WERI-Rb-1 (cell line): ENCODE measurements at regions not wholly inside any gene's neighbourhood (a gene's known extent, or its start where the extent isn't known, plus 50 kb on each side); places are given as distances from the start of the nearest gene placed in this dataset.

ENCODE experiments used
- DNase-seq: peaks from one replicate; pipeline ENCODE4 v3.0.0-alpha.2; 2020
- H3K27ac ChIP-seq: fragments of 250-450 bp; sonication (Bioruptor Pico); 2 replicates; pipeline ENCODE4 v1.5.1; 2020; ENCODE audit warnings: mild to moderate bottlenecking, moderate library complexity
- H3K27me3 ChIP-seq: fragments of 250-450 bp; sonication (Bioruptor Pico); 2 replicates; pipeline ENCODE4 v1.5.1; 2021; ENCODE audit warnings: mild to moderate bottlenecking, low read depth, moderate library complexity; ENCODE audit not compliant: insufficient read depth, severe bottlenecking
- H3K36me3 ChIP-seq: fragments of 250-450 bp; sonication (Bioruptor Pico); 2 replicates; pipeline ENCODE4 v1.5.1; 2020; ENCODE audit warnings: mild to moderate bottlenecking, moderate library complexity
- H3K4me3 ChIP-seq: 2 replicates; pipeline ENCODE4 v1.5.1; 2011; ENCODE audit warnings: low read depth, mild to moderate bottlenecking, control low read depth, low read length
- H3K9me3 ChIP-seq: fragments of 250-450 bp; sonication (Bioruptor Pico); 2 replicates; pipeline ENCODE4 v1.5.1; 2021; ENCODE audit warnings: mild to moderate bottlenecking, moderate library complexity; ENCODE audit not compliant: severe bottlenecking
- CTCF ChIP-seq: IDR thresholded peaks from 2 replicates; pipeline ENCODE4 v1.5.1; 2011; ENCODE audit warnings: low read depth, mild to moderate bottlenecking, control low read depth, inconsistent platforms, low read length

DNA sequence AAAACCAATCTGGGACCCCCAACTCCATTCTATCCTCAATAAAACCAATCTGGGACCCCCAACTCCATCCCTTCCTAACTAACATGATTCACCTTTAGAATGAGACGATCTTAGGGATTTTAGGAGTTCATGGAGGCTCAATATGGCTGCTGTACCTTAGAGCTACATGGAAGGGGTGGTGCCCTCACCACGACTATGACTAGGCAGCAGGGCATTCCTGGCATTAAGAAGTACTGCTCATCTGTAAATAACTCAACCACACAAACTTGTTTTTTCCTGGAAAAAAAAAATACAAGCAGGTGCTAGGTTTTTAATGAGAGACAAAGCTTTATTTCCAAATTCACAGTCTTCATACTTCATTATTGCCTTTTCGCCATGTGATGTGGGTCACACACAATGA, 346.5 kb upstream of the FAT1 start:
- H3K36me3 ChIP-seq = no peaks in the 10 kb centered on the region
- no peak for DNase-seq
- H3K9me3 ChIP-seq = no peaks in the 10 kb centered on the region
- no peak overlapping the region for H3K4me3 ChIP-seq
- no peak for TF ChIP-seq CTCF
- H3K27ac ChIP-seq = no peak overlapping the region
- H3K27me3 ChIP-seq = peaks cover 88% of the 10 kb centered on the region

GRCh38 chr4:187070740-187071139, 347.1 kb upstream of the FAT1 start:
- Histone ChIP-seq H3K9me3 (no peaks in the 10 kb centered on the region), H3K4me3 (no peak overlapping the region), H3K27me3 (peaks cover 88% of the 10 kb centered on the region), H3K36me3 (no peaks in the 10 kb centered on the region), H3K27ac (no peak overlapping the region)
- no peak for DNase-seq
- no peak for TF ChIP-seq CTCF

DNA sequence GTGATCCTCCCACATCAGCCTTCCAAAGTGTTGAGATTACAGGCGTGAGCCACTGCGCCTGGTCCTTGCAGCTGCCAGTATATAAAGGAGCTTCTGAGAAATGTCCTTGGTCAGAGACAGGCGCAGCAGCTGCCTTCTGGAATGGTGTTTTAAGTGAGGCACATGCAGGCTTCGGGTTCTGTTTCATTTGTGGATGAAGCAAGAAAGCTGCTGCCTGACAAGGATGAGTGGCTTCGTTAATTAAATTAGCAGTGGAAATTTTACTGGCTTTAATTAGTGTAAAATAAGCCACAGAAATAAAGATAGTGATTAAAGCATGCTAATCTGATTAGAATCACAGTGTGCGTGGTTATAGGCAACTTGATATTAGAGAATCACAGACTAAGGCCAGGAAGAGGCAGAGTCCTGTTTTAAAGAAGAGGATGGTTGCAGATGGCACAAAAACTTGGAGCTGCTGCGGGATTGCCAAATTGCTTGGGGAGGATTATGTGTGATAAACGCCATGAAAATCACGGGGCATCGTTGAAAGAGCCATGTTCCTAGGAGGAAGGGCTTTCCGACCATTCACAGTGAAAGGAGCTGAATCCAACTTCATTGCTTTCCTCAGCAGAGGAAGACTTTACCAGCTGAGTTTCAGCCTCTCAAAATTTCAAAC, 348.4 kb upstream of the FAT1 start:
- Histone ChIP-seq H3K27me3 (peaks cover 89% of the 10 kb centered on the region), H3K27ac (no peak overlapping the region), H3K36me3 (no peaks in the 10 kb centered on the region), H3K9me3 (no peaks in the 10 kb centered on the region), H3K4me3 (no peak overlapping the region)
- no peak for TF ChIP-seq CTCF
- no peak for DNase-seq

DNA sequence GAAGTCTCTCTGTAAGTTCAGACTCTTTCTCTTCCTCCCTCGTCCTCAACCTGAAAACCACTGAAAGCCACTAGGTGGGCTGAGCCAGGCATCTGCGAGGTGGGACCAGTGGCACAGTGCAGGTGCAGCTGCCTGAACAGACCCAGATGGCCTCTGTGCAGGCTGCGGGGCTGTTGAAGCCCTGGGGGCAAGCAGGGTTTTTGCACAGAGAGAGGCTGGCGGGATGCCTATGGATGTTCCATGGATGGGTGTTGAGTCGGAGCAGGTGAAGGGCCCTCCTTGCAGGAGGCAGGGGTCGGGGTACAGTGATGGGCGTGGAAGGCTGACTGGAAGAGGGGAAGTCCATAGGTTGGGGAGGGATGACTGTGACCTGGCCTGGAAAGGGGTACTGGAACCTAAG, 350.2 kb upstream of the FAT1 start:
- no peak overlapping the region for H3K27ac ChIP-seq
- DNase-seq = no peak
- peaks cover 91% of the 10 kb centered on the region for H3K27me3 ChIP-seq
- H3K9me3 ChIP-seq = no peaks in the 10 kb centered on the region
- no peak overlapping the region for H3K4me3 ChIP-seq
- TF ChIP-seq CTCF = no peak
- no peaks in the 10 kb centered on the region for H3K36me3 ChIP-seq

DNA sequence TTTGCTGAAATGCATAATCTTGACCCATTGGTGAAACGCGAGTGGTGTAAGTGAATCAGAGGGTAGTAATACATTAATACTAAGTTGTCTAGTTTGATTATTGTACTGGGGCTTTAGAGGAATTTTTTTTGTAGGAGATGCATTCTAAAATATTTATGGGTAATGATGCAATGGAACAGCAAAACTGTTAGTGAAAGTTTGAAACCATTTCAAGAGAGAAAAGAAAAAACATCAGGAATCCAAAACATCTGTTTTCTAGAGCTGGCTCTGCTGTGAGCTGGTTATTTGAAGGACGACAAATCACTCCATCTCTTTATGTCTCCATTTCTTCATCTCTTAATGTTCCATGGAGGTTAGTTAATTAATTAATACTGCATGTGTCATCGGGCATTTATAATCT, 351.9 kb upstream of the FAT1 start:
- peaks cover 89% of the 10 kb centered on the region for H3K27me3 ChIP-seq
- no peak for DNase-seq
- no peak for TF ChIP-seq CTCF
- H3K4me3 ChIP-seq = no peak overlapping the region
- no peak overlapping the region for H3K27ac ChIP-seq
- no peaks in the 10 kb centered on the region for H3K9me3 ChIP-seq
- H3K36me3 ChIP-seq = no peaks in the 10 kb centered on the region

DNA sequence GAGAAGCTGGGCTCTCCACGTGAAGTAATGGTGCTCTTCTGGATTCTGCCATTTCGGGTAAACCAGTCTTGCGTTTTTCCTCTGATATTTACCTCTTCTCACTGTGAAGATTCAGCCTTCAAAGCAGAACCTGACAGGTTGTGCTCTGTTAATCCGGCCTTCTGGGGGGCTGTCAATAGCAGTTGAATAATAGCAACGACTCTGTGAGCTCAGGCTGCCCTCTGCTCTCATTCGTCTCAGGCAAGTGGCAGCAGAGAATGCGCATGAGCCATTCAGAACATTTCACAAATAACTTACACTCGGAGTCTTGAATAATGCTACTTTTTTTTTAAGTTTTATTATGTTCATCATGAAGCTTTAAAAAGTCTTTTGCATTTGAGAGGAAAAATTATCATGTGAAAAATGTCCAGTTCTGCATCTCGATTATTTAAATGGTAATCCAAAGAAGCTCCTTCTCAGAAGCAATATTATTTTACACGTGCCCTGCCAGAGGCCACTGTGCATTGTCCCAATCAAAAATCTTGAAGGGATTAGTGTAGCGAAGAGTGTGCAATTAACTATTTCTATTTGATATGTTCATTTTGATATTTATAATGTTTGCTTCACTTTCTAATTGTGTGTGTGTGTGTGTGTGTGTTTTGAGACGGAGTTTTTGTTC, 354.2 kb upstream of the FAT1 start:
- DNase-seq = no peak
- no peak for TF ChIP-seq CTCF
- H3K27me3 ChIP-seq = peaks cover 91% of the 10 kb centered on the region
- no peak overlapping the region for H3K27ac ChIP-seq
- no peak overlapping the region for H3K4me3 ChIP-seq
- no peaks in the 10 kb centered on the region for H3K36me3 ChIP-seq
- H3K9me3 ChIP-seq = no peaks in the 10 kb centered on the region
